ENCODE measurements at regions not wholly inside any gene's neighbourhood (a gene's known extent, or its start where the extent isn't known, plus 50 kb on each side); places are given as distances from the start of the nearest gene placed in this dataset.
A peak's percentile ranks its signal among the peaks of the same experiment; 100 is the strongest.
"Not testable (repeated sequence)": the region's sequence is repeated elsewhere in the genome, so short reads cannot be mapped to it uniquely, and the experiment has no call there.

GRCh38 chr6:28802417-28803336 is 121.1 kb downstream of the TRIM27 start:
- DNase-seq (ENCODE audit: low spot score) = no peak

- no peak for DNase-seq (ENCODE audit: low spot score)
These were observed 120.5 kb downstream of the TRIM27 start for GRCh38 chr6:28803337-28803709.

- DNase-seq (ENCODE audit: low spot score) = peak; percentile 42
These were observed 116.0 kb downstream of the TRIM27 start for GRCh38 chr6:28807682-28808280.

- DNase-seq (ENCODE audit: low spot score) = no peak
These were observed 115.4 kb downstream of the TRIM27 start for GRCh38 chr6:28808383-28808782.

- no peak for DNase-seq (ENCODE audit: low spot score)
These were observed 113.7 kb downstream of the TRIM27 start for GRCh38 chr6:28809947-28810658.

GRCh38 chr6:28810659-28811053 is 113.1 kb downstream of the TRIM27 start:
- DNase-seq (ENCODE audit: low spot score) = no peak

GRCh38 chr6:28811873-28812272 is 111.9 kb downstream of the TRIM27 start:
- no peak for DNase-seq (ENCODE audit: low spot score)

- no peak for DNase-seq (ENCODE audit: low spot score)
These were observed 110.8 kb downstream of the TRIM27 start for GRCh38 chr6:28812778-28813569.

- no peak for DNase-seq (ENCODE audit: low spot score)
These were observed 109.5 kb downstream of the TRIM27 start for GRCh38 chr6:28814032-28814976.

- no peak for DNase-seq (ENCODE audit: low spot score)
These were observed 107.4 kb downstream of the TRIM27 start for GRCh38 chr6:28816339-28816908.

- DNase-seq (ENCODE audit: low spot score) = no peak
These were observed 106.6 kb downstream of the TRIM27 start for GRCh38 chr6:28816909-28817807.

- no peak for DNase-seq (ENCODE audit: low spot score)
These were observed 106.0 kb downstream of the TRIM27 start for GRCh38 chr6:28817808-28818145.

- no peak for DNase-seq (ENCODE audit: low spot score)
These were observed 98.7 kb downstream of the TRIM27 start for GRCh38 chr6:28824793-28825731.

- no peak for DNase-seq (ENCODE audit: low spot score)
These were observed 98.0 kb downstream of the TRIM27 start for GRCh38 chr6:28825732-28826293.

- not testable (repeated sequence) for DNase-seq (ENCODE audit: low spot score)
These were observed 92.1 kb downstream of the TRIM27 start for GRCh38 chr6:28831683-28832082.

GRCh38 chr6:28836703-28837102 is 87.1 kb downstream of the TRIM27 start:
- DNase-seq (ENCODE audit: low spot score) = not testable (repeated sequence)

- DNase-seq (ENCODE audit: low spot score) = no peak
These were observed 85.5 kb downstream of the TRIM27 start for GRCh38 chr6:28838289-28838633.
